ENCODE measurements at regions not wholly inside any gene's neighbourhood (a gene's known extent, or its start where the extent isn't known, plus 50 kb on each side); places are given as distances from the start of the nearest gene placed in this dataset.

- Histone ChIP-seq H3K36me3 (ENCODE audit: insufficient read depth) (no peaks in the 10 kb centered on the region), H3K4me2 (no peak overlapping the region), H2AFZ (ENCODE audit: low read depth) (no peak overlapping the region), H3K79me2 (ENCODE audit: insufficient read depth, low read depth) (no peaks in the 10 kb centered on the region), H3K9ac (no peak overlapping the region), H3K27ac (no peak overlapping the region), H3K4me3 (IDR thresholded peaks at IDR 0.05; ENCODE audit: insufficient read depth, low read depth, low read length) (no peak overlapping the region), H3K4me1 (ENCODE audit: low read depth, poor library complexity, severe bottlenecking) (no peaks in the 10 kb centered on the region), H3K27me3 (ENCODE audit: insufficient read depth, low read depth) (no peaks in the 10 kb centered on the region), H4K20me1 (ENCODE audit: insufficient read depth) (no peaks in the 10 kb centered on the region)
- TF ChIP-seq, protein P1, sequence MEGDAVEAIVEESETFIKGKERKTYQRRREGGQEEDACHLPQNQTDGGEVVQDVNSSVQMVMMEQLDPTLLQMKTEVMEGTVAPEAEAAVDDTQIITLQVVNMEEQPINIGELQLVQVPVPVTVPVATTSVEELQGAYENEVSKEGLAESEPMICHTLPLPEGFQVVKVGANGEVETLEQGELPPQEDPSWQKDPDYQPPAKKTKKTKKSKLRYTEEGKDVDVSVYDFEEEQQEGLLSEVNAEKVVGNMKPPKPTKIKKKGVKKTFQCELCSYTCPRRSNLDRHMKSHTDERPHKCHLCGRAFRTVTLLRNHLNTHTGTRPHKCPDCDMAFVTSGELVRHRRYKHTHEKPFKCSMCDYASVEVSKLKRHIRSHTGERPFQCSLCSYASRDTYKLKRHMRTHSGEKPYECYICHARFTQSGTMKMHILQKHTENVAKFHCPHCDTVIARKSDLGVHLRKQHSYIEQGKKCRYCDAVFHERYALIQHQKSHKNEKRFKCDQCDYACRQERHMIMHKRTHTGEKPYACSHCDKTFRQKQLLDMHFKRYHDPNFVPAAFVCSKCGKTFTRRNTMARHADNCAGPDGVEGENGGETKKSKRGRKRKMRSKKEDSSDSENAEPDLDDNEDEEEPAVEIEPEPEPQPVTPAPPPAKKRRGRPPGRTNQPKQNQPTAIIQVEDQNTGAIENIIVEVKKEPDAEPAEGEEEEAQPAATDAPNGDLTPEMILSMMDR (conservative IDR thresholded peaks at IDR 0.05; ENCODE audit: low read depth, low read length) = no peak
Measured at GRCh38 chr1:199780948-199781670, 246.4 kb upstream of the NR5A2 start.

- Histone ChIP-seq H2AFZ (ENCODE audit: low read depth) (no peak overlapping the region), H3K27ac (no peak overlapping the region), H3K9ac (no peak overlapping the region), H3K4me1 (ENCODE audit: low read depth, poor library complexity, severe bottlenecking) (no peaks in the 10 kb centered on the region), H3K79me2 (ENCODE audit: insufficient read depth, low read depth) (no peaks in the 10 kb centered on the region), H4K20me1 (ENCODE audit: insufficient read depth) (no peaks in the 10 kb centered on the region), H3K36me3 (ENCODE audit: insufficient read depth) (no peaks in the 10 kb centered on the region), H3K27me3 (ENCODE audit: insufficient read depth, low read depth) (no peaks in the 10 kb centered on the region), H3K4me3 (IDR thresholded peaks at IDR 0.05; ENCODE audit: insufficient read depth, low read depth, low read length) (no peak overlapping the region), H3K4me2 (no peak overlapping the region)
- TF ChIP-seq, protein P1 (conservative IDR thresholded peaks at IDR 0.05; ENCODE audit: low read depth, low read length) = no peak
Measured at GRCh38 chr1:199784138-199784895, 243.2 kb upstream of the NR5A2 start.

GRCh38 chr1:199786695-199787094 lies 240.8 kb upstream of the NR5A2 start:
- H3K27ac ChIP-seq = no peak overlapping the region
- TF ChIP-seq, protein P1 (conservative IDR thresholded peaks at IDR 0.05; ENCODE audit: low read depth, low read length) = no peak
- no peak overlapping the region for H2AFZ ChIP-seq (ENCODE audit: low read depth)

DNA sequence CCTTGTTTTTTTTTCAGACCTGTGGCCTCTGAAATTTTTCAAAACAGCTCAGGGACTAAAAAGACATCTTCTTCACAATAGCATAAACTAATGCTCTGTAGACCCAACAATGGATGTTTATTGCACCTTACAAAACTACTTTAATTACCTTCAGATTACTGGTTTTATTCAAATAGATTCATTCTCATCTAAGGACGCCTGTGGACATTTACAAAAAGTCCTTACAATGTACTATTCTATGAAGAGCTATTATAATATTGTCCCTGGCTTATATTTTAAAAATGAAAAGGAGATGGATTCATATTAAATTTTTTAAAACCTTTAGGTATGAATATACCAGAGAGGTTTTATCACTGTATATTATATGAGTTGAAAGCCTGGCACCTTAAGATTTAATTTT lies 238.4 kb upstream of the NR5A2 start:
- Histone ChIP-seq H3K27ac (no peak overlapping the region), H3K36me3 (ENCODE audit: insufficient read depth) (no peaks in the 10 kb centered on the region)

More at GRCh38 chr1:199786695-199787094, 240.8 kb upstream of the NR5A2 start:
- Histone ChIP-seq H4K20me1 (ENCODE audit: insufficient read depth) (no peaks in the 10 kb centered on the region), H3K4me1 (ENCODE audit: low read depth, poor library complexity, severe bottlenecking) (no peaks in the 10 kb centered on the region), H3K79me2 (ENCODE audit: insufficient read depth, low read depth) (no peaks in the 10 kb centered on the region), H3K9ac (no peak overlapping the region), H3K4me2 (no peak overlapping the region), H3K4me3 (IDR thresholded peaks at IDR 0.05; ENCODE audit: insufficient read depth, low read depth, low read length) (no peak overlapping the region), H3K27me3 (ENCODE audit: insufficient read depth, low read depth) (no peaks in the 10 kb centered on the region), H3K36me3 (ENCODE audit: insufficient read depth) (no peaks in the 10 kb centered on the region)

More for the DNA sequence above, 238.4 kb upstream of the NR5A2 start:
- no peak overlapping the region for H3K4me3 ChIP-seq (IDR thresholded peaks at IDR 0.05; ENCODE audit: insufficient read depth, low read depth, low read length)
- H3K27me3 ChIP-seq (ENCODE audit: insufficient read depth, low read depth) = no peaks in the 10 kb centered on the region
- no peak overlapping the region for H3K4me2 ChIP-seq
- H3K79me2 ChIP-seq (ENCODE audit: insufficient read depth, low read depth) = no peaks in the 10 kb centered on the region
- H4K20me1 ChIP-seq (ENCODE audit: insufficient read depth) = no peaks in the 10 kb centered on the region
- H3K9ac ChIP-seq = no peak overlapping the region
- H3K4me1 ChIP-seq (ENCODE audit: low read depth, poor library complexity, severe bottlenecking) = no peaks in the 10 kb centered on the region
- TF ChIP-seq, protein P1 (conservative IDR thresholded peaks at IDR 0.05; ENCODE audit: low read depth, low read length) = no peak
- no peak overlapping the region for H2AFZ ChIP-seq (ENCODE audit: low read depth)
